Cardiac muscle cell (in vitro differentiated cells and primary cell): ENCODE measurements at regions not wholly inside any gene's neighbourhood (a gene's known extent, or its start where the extent isn't known, plus 50 kb on each side); places are given as distances from the start of the nearest gene placed in this dataset.

Experiments
- DNase-seq, 2 donors: peaks; one replicate each; pipeline versions ENCODE4 v3.0.0 to v3.0.0-alpha.2; 2010 to 2017; ENCODE audit warnings: low read depth in 1 of 2, low spot score in 1 of 2
- H3K27ac ChIP-seq: fragments of 200-600 bp; sonication (generic); 2 replicates; pipeline ENCODE4 v1.5.1; 2016
- H3K27me3 ChIP-seq: fragments of 200-600 bp; sonication (generic); 2 replicates; pipeline ENCODE4 v1.6.0; 2016; ENCODE audit warnings: control low read depth
- H3K36me3 ChIP-seq: fragments of 200-600 bp; sonication (generic); 2 replicates; pipeline ENCODE4 v1.5.1; 2016; ENCODE audit warnings: control low read depth
- H3K4me1 ChIP-seq: fragments of 200-600 bp; sonication (generic); 2 replicates; pipeline ENCODE4 v1.8.1; 2017; ENCODE audit warnings: low read depth, mild to moderate bottlenecking, mixed run types
- H3K4me3 ChIP-seq: fragments of 200-600 bp; sonication (generic); 2 replicates; pipeline ENCODE4 v1.5.1; 2016; ENCODE audit warnings: mild to moderate bottlenecking
- H3K9me3 ChIP-seq: fragments of 200-600 bp; sonication (generic); 2 replicates; pipeline ENCODE4 v1.5.1; 2017; ENCODE audit warnings: low read depth, mild to moderate bottlenecking, control low read depth
- TF ChIP-seq, protein P1 (sequence below): IDR thresholded peaks from 2 replicates; pipeline ENCODE4 v1.5.1; 2012; ENCODE audit warnings: low read depth, mild to moderate bottlenecking, low read length

DNA sequence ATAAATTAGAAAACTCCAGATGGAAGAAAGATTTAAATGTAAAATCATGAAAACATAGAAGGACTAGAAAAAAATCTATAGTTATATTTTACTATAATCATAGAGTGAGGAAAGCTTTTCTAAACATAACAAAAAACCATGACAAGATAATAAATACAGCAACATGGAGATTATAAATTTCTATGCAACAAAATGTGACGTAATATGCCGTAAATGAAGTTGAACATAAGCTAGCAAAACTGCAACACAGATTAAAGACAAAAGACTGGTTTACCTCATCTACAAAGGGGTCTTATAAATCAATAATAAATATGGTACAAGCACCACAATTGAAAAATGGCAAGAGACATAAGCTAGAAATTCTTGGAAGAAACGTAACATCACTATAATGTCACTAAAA is 140.4 kb downstream of the C4orf33 start:
- H3K36me3 ChIP-seq, result no peaks in the 10 kb centered on the region
- H3K27me3 ChIP-seq, result no peaks in the 10 kb centered on the region
- DNase-seq, result no peak
- no peak overlapping the region for H3K4me3 ChIP-seq
- H3K4me1 ChIP-seq, result no peaks in the 10 kb centered on the region
- no peak overlapping the region for H3K27ac ChIP-seq
- H3K9me3 ChIP-seq, result no peaks in the 10 kb centered on the region
- TF ChIP-seq, protein P1, sequence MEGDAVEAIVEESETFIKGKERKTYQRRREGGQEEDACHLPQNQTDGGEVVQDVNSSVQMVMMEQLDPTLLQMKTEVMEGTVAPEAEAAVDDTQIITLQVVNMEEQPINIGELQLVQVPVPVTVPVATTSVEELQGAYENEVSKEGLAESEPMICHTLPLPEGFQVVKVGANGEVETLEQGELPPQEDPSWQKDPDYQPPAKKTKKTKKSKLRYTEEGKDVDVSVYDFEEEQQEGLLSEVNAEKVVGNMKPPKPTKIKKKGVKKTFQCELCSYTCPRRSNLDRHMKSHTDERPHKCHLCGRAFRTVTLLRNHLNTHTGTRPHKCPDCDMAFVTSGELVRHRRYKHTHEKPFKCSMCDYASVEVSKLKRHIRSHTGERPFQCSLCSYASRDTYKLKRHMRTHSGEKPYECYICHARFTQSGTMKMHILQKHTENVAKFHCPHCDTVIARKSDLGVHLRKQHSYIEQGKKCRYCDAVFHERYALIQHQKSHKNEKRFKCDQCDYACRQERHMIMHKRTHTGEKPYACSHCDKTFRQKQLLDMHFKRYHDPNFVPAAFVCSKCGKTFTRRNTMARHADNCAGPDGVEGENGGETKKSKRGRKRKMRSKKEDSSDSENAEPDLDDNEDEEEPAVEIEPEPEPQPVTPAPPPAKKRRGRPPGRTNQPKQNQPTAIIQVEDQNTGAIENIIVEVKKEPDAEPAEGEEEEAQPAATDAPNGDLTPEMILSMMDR, result no peak

DNA sequence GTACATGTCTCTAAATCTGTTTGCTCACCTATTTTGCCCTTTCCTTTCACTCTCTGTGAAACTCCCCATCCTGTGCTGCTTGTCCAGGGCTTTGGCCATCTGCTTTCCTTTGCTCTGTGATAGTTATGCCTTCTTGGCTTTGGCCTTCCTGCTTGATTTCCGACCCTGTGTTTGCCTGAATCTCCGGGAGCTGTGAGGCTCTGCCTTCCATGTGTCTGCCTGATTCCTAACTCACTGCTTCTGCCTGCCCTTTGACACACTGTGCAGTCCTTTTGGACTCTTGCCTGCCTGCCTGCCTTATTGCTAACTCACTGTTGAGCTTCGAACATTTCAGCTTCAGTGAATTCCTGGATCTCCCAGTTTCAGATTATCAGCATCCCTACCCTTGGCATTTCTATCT is 143.1 kb downstream of the C4orf33 start:
- Histone ChIP-seq H3K27me3 (no peaks in the 10 kb centered on the region), H3K27ac (no peak overlapping the region), H3K36me3 (no peaks in the 10 kb centered on the region), H3K4me1 (no peaks in the 10 kb centered on the region), H3K4me3 (no peak overlapping the region), H3K9me3 (no peaks in the 10 kb centered on the region)
- TF ChIP-seq, protein P1, result no peak
- DNase-seq, result peak in 1 of 2 donors; percentile 60

- no peak overlapping the region for H3K27ac ChIP-seq
- no peaks in the 10 kb centered on the region for H3K9me3 ChIP-seq
- no peaks in the 10 kb centered on the region for H3K36me3 ChIP-seq
- H3K4me1 ChIP-seq, result no peaks in the 10 kb centered on the region
- TF ChIP-seq, protein P1, result no peak
- H3K27me3 ChIP-seq, result no peaks in the 10 kb centered on the region
- DNase-seq, result no peak
- no peak overlapping the region for H3K4me3 ChIP-seq
Observed at GRCh38 chr4:129240816-129241215, 144.9 kb downstream of the C4orf33 start.

- no peak overlapping the region for H3K4me3 ChIP-seq
- TF ChIP-seq, protein P1, result no peak
- no peaks in the 10 kb centered on the region for H3K9me3 ChIP-seq
- DNase-seq, result no peak
- no peaks in the 10 kb centered on the region for H3K4me1 ChIP-seq
- H3K27me3 ChIP-seq, result peaks cover 4% of the 10 kb centered on the region
- H3K27ac ChIP-seq, result no peak overlapping the region
- H3K36me3 ChIP-seq, result no peaks in the 10 kb centered on the region
Observed at GRCh38 chr4:129246145-129246544, 150.2 kb downstream of the C4orf33 start.

GRCh38 chr4:129246910-129247461 is 151.0 kb downstream of the C4orf33 start:
- TF ChIP-seq, protein P1, result no peak
- Histone ChIP-seq H3K27me3 (peaks cover 4% of the 10 kb centered on the region), H3K4me1 (no peaks in the 10 kb centered on the region), H3K4me3 (no peak overlapping the region), H3K27ac (no peak overlapping the region), H3K36me3 (no peaks in the 10 kb centered on the region), H3K9me3 (no peaks in the 10 kb centered on the region)
- DNase-seq, result no peak

DNA sequence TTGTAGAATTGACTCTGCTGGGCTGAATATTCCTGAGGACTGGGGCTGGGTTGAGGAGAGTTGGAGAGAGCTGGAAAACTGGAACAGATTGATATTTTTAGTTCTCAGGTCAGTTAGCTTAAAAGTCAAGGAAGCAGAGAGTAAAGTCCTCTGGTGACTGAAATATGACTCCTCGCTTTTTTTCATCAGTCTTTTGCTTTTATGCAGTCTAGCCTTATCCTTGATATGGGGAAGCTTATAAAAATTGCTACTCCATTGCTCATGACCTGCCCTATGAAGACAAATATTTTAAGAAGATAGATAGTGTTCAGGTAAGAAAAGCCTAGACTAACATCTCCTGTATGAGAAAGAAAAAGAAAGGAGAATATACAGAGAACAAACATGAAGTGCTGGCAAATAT is 152.7 kb downstream of the C4orf33 start:
- Histone ChIP-seq H3K27me3 (peaks cover 4% of the 10 kb centered on the region), H3K9me3 (no peaks in the 10 kb centered on the region), H3K4me3 (no peak overlapping the region), H3K27ac (no peak overlapping the region), H3K4me1 (no peaks in the 10 kb centered on the region), H3K36me3 (no peaks in the 10 kb centered on the region)
- TF ChIP-seq, protein P1, result no peak
- DNase-seq, result no peak
